H9 (cell line): ENCODE measurements at regions not wholly inside any gene's neighbourhood (a gene's known extent, or its start where the extent isn't known, plus 50 kb on each side); places are given as distances from the start of the nearest gene placed in this dataset.

Experiments
- DNase-seq: peaks from one replicate; pipeline ENCODE4 v3.0.0-alpha.2; 2017
- H2AFZ ChIP-seq: one replicate; pipeline ENCODE4 v1.6.1; 2013; ENCODE audit warnings: mild to moderate bottlenecking, low read length, control low read depth, moderate library complexity
- H2AK5ac ChIP-seq: 2 replicates; pipeline ENCODE4 v1.6.1; 2013; ENCODE audit warnings: low read length, control low read depth, mixed read lengths; ENCODE audit not compliant: insufficient read length
- H2BK120ac ChIP-seq: one replicate; pipeline ENCODE4 v1.6.1; 2013; ENCODE audit warnings: low read depth, mild to moderate bottlenecking, low read length, control low read depth, inconsistent platforms; ENCODE audit not compliant: poor library complexity, severe bottlenecking
- H2BK12ac ChIP-seq: 2 replicates; pipeline ENCODE4 v1.6.1; 2013; ENCODE audit warnings: low read length, control low read depth, mixed read lengths, low read depth; ENCODE audit not compliant: insufficient read length
- H2BK15ac ChIP-seq: 2 replicates; pipeline ENCODE4 v1.6.1; 2013; ENCODE audit warnings: low read depth, low read length, control low read depth
- H2BK20ac ChIP-seq: one replicate; pipeline ENCODE4 v1.6.1; 2013; ENCODE audit warnings: low read depth, mild to moderate bottlenecking, low read length, control low read depth, inconsistent platforms; ENCODE audit not compliant: poor library complexity, severe bottlenecking
- H2BK5ac ChIP-seq: 2 replicates; pipeline ENCODE4 v1.6.1; 2013; ENCODE audit warnings: low read length, control low read depth, mixed read lengths; ENCODE audit not compliant: insufficient read length
- H3K14ac ChIP-seq: 2 replicates; pipeline ENCODE4 v1.6.1; 2013; ENCODE audit warnings: low read length, control low read depth; ENCODE audit not compliant: insufficient read depth
- H3K18ac ChIP-seq: 2 replicates; pipeline ENCODE4 v1.6.1; 2013; ENCODE audit warnings: low read depth, mild to moderate bottlenecking, mixed read lengths, low read length, control low read depth; ENCODE audit not compliant: insufficient read length
- H3K23ac ChIP-seq: 2 replicates; pipeline ENCODE4 v1.6.1; 2013; ENCODE audit warnings: low read length, control low read depth, mixed read lengths, low read depth; ENCODE audit not compliant: insufficient read length
- H3K23me2 ChIP-seq: 2 replicates; pipeline ENCODE4 v1.6.1; 2013; ENCODE audit warnings: low read depth, mild to moderate bottlenecking, mixed read lengths, low read length, control low read depth; ENCODE audit not compliant: insufficient read length, poor library complexity, severe bottlenecking
- H3K27ac ChIP-seq: 2 replicates; pipeline ENCODE4 v1.5.1; 2013; ENCODE audit warnings: low read length, control low read depth, mixed read lengths, low read depth; ENCODE audit not compliant: insufficient read length
- H3K27me3 ChIP-seq: 2 replicates; pipeline ENCODE4 v1.6.1; 2013; ENCODE audit warnings: low read length, control low read depth, inconsistent platforms; ENCODE audit not compliant: insufficient read depth
- H3K4ac ChIP-seq: 2 replicates; pipeline ENCODE4 v1.6.1; 2013; ENCODE audit warnings: low read depth, mild to moderate bottlenecking, control low read depth, inconsistent platforms, low read length, moderate library complexity
- H3K4me1 ChIP-seq: 2 replicates; pipeline ENCODE4 v1.6.1; 2013; ENCODE audit warnings: low read length, control low read depth, inconsistent platforms; ENCODE audit not compliant: insufficient read depth
- H3K4me2 ChIP-seq: 2 replicates; pipeline ENCODE4 v1.6.1; 2013; ENCODE audit warnings: low read length, control low read depth, mixed read lengths; ENCODE audit not compliant: insufficient read length, insufficient read depth
- H3K56ac ChIP-seq: 2 replicates; pipeline ENCODE4 v1.6.1; 2013; ENCODE audit warnings: low read depth, mild to moderate bottlenecking, mixed read lengths, low read length, control low read depth; ENCODE audit not compliant: insufficient read length
- H3K79me1 ChIP-seq: 2 replicates; pipeline ENCODE4 v1.6.1; 2013; ENCODE audit warnings: low read depth, mild to moderate bottlenecking, moderate library complexity, low read length, control low read depth, inconsistent platforms; ENCODE audit not compliant: insufficient read depth, poor library complexity, severe bottlenecking
- H3K79me2 ChIP-seq: 2 replicates; pipeline ENCODE4 v1.6.1; 2013; ENCODE audit warnings: low read length, control low read depth, inconsistent platforms; ENCODE audit not compliant: insufficient read depth
- H3K9ac ChIP-seq: 2 replicates; pipeline ENCODE4 v1.6.1; 2013; ENCODE audit warnings: low read length, control low read depth, mixed read lengths; ENCODE audit not compliant: insufficient read length; ENCODE audit errors: extremely low read depth
- H3K9me3 ChIP-seq: one replicate; pipeline ENCODE4 v1.6.1; 2013; ENCODE audit warnings: low read depth, low read length, inconsistent platforms; ENCODE audit not compliant: control insufficient read depth
- H3T11ph ChIP-seq: one replicate; pipeline ENCODE4 v1.6.1; 2013; ENCODE audit warnings: mild to moderate bottlenecking, low read length, control low read depth, inconsistent platforms
- H4K20me1 ChIP-seq: one replicate; pipeline ENCODE4 v1.6.1; 2013; ENCODE audit not compliant: control insufficient read depth, insufficient read length, insufficient read depth
- H4K5ac ChIP-seq: 2 replicates; pipeline ENCODE4 v1.6.1; 2013; ENCODE audit warnings: low read depth, mild to moderate bottlenecking, mixed read lengths, low read length, control low read depth; ENCODE audit not compliant: insufficient read length
- H4K8ac ChIP-seq: replicated peaks from 2 replicates; pipeline ENCODE4 v1.6.1; 2013; ENCODE audit warnings: low read length, control low read depth, mixed read lengths, low read depth; ENCODE audit not compliant: insufficient read length
- H4K91ac ChIP-seq: 2 replicates; pipeline ENCODE4 v1.6.1; 2013; ENCODE audit warnings: low read depth, mild to moderate bottlenecking, moderate library complexity, mixed read lengths, low read length, control low read depth; ENCODE audit not compliant: insufficient read length
- H3K27ac Mint-ChIP-seq, 3 experiments: 2 replicates in 2 of 3; 3 replicates in 1 of 3; pipeline ENCODE4 v1.8.0; 2020 to 2021; ENCODE audit warnings: mixed read lengths in 3 of 3, mild to moderate bottlenecking in 1 of 3, moderate library complexity in 1 of 3
- H3K27me3 Mint-ChIP-seq: 2 replicates; pipeline ENCODE4 v1.8.0; 2021; ENCODE audit warnings: low read depth, mild to moderate bottlenecking, moderate library complexity, mixed read lengths
- H3K36me3 Mint-ChIP-seq, 3 experiments: 2 replicates in 2 of 3; 3 replicates in 1 of 3; pipeline ENCODE4 v1.8.0; 2020 to 2021; ENCODE audit warnings: low read depth in 3 of 3, mixed read lengths in 3 of 3; ENCODE audit not compliant: insufficient read depth in 1 of 3
- H3K4me1 Mint-ChIP-seq, 2 experiments: 2 replicates each; pipeline ENCODE4 v1.8.0; 2020; ENCODE audit warnings: mixed read lengths in 2 of 2
- H3K4me3 Mint-ChIP-seq, 2 experiments: 2 replicates in 1 of 2; 3 replicates in 1 of 2; pipeline ENCODE4 v1.8.0; 2020 to 2021; ENCODE audit warnings: mild to moderate bottlenecking in 2 of 2, mixed read lengths in 2 of 2, moderate library complexity in 1 of 2
- H3K9me3 Mint-ChIP-seq, 2 experiments: 2 replicates in 1 of 2; 3 replicates in 1 of 2; pipeline ENCODE4 v1.8.0; 2020; ENCODE audit warnings: mild to moderate bottlenecking in 2 of 2, mixed read lengths in 2 of 2, moderate library complexity in 1 of 2
- WGBS: extraction: QIAGEN DNeasy Blood & Tissue Kit; methylation state at CpG from one replicate; pipeline ENCODE4 v1.1.7; 2013; ENCODE audit warnings: missing lambda C conversion rate, low lambda C conversion rate, mixed read lengths; ENCODE audit not compliant: insufficient read length; ENCODE audit errors: extremely low coverage; 5-methylcytosine and 5-hydroxymethylcytosine counted together
- TF ChIP-seq, protein P1 (sequence below): fragments of 200-600 bp; sonication (generic); conservative IDR thresholded peaks from 3 replicates; pipeline ENCODE4 v1.8.0; 2021; ENCODE audit warnings: antibody characterized with exemption, mild to moderate bottlenecking

DNA sequence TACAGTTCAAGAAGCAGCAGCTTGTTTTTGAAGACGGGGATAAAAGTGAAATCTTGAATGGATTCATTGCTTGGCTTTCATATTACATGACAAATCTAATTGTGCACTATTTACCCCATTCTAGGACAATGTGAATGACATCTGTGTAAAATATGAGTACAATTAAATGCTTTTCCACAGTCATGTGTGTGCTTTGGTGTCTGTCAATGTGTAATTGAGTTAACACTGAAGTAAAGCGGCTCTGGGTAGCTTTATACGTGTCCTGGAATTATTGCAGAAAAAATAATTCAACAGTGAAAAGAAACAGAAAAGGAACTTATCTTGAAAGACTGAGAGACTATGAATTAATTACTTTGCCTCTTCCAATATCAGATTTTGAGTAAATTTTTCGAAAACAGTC is 233.5 kb upstream of the HS3ST5 start:
- Histone ChIP-seq H3K79me2 (no peaks in the 10 kb centered on the region), H3K4ac (no peak overlapping the region), H3K27me3 (no peaks in the 10 kb centered on the region; the same call in 1 of the 2 replicates), H3K56ac (no peak overlapping the region), H3T11ph (no peak overlapping the region), H4K20me1 (no peaks in the 10 kb centered on the region), H4K8ac (no peak overlapping the region), H3K27ac (no peak overlapping the region), H3K9me3 (no peaks in the 10 kb centered on the region), H4K5ac (no peak overlapping the region), H4K91ac (no peak overlapping the region), H3K79me1 (no peaks in the 10 kb centered on the region), H3K18ac (no peak overlapping the region), H3K9ac (no peak overlapping the region), H3K23me2 (no peaks in the 10 kb centered on the region), H2AFZ (no peak overlapping the region), H2BK12ac (no peak overlapping the region), H3K23ac (no peak overlapping the region), H2BK120ac (no peak overlapping the region), H3K4me2 (no peak overlapping the region), H2BK15ac (no peak overlapping the region), H2AK5ac (no peak overlapping the region), H2BK20ac (no peak overlapping the region), H3K14ac (no peak overlapping the region), H2BK5ac (no peak overlapping the region), H3K4me1 (no peaks in the 10 kb centered on the region)
- no CpG with 5 or more reads among the region's 4 CpGs for WGBS
- peaks cover 0 to 15% (median 6%) of the 10 kb centered on the region in 3 experiments; a peak in 4 of 7 replicates for H3K36me3 Mint-ChIP-seq
- H3K9me3 Mint-ChIP-seq: peaks cover 5 to 6% of the 10 kb centered on the region in 2 experiments; a peak in 4 of 5 replicates
- H3K4me3 Mint-ChIP-seq: no peak overlapping the region
- TF ChIP-seq, protein P1, sequence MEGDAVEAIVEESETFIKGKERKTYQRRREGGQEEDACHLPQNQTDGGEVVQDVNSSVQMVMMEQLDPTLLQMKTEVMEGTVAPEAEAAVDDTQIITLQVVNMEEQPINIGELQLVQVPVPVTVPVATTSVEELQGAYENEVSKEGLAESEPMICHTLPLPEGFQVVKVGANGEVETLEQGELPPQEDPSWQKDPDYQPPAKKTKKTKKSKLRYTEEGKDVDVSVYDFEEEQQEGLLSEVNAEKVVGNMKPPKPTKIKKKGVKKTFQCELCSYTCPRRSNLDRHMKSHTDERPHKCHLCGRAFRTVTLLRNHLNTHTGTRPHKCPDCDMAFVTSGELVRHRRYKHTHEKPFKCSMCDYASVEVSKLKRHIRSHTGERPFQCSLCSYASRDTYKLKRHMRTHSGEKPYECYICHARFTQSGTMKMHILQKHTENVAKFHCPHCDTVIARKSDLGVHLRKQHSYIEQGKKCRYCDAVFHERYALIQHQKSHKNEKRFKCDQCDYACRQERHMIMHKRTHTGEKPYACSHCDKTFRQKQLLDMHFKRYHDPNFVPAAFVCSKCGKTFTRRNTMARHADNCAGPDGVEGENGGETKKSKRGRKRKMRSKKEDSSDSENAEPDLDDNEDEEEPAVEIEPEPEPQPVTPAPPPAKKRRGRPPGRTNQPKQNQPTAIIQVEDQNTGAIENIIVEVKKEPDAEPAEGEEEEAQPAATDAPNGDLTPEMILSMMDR: no peak
- no peak overlapping the region for H3K27ac Mint-ChIP-seq
- no peak for DNase-seq
- H3K27me3 Mint-ChIP-seq: no peaks in the 10 kb centered on the region; the same call in none of the 2 replicates
- peaks cover 16 to 21% of the 10 kb centered on the region in 2 experiments for H3K4me1 Mint-ChIP-seq
